Ecto neural progenitor cell (in vitro differentiated cells): ENCODE measurements at regions not wholly inside any gene's neighbourhood (a gene's known extent, or its start where the extent isn't known, plus 50 kb on each side); places are given as distances from the start of the nearest gene placed in this dataset.
"Not testable (repeated sequence)": the region's sequence is repeated elsewhere in the genome, so short reads cannot be mapped to it uniquely, and the experiment has no call there.

Experiments
- DNase-seq: peaks from one replicate; pipeline ENCODE4 v3.0.0-alpha.2; 2018; ENCODE audit warnings: low spot score

GRCh38 chr9:41839786-41840185 lies 289.4 kb downstream of the CNTNAP3B start:
- DNase-seq = not testable (repeated sequence)

- not testable (repeated sequence) for DNase-seq
Measured at GRCh38 chr9:41838953-41839352, 290.3 kb downstream of the CNTNAP3B start.

GRCh38 chr9:41838562-41838851 lies 290.7 kb downstream of the CNTNAP3B start:
- not testable (repeated sequence) for DNase-seq

- DNase-seq = not testable (repeated sequence)
Measured at GRCh38 chr9:41837684-41838561, 291.3 kb downstream of the CNTNAP3B start.

GRCh38 chr9:41833108-41833507 lies 296.1 kb downstream of the CNTNAP3B start:
- not testable (repeated sequence) for DNase-seq

GRCh38 chr9:41824723-41825122 lies 304.5 kb downstream of the CNTNAP3B start:
- not testable (repeated sequence) for DNase-seq

- not testable (repeated sequence) for DNase-seq
Measured at GRCh38 chr9:41802706-41803105, 326.5 kb downstream of the CNTNAP3B start.

- DNase-seq = not testable (repeated sequence)
Measured at GRCh38 chr9:41798684-41799083, 330.5 kb downstream of the CNTNAP3B start.

GRCh38 chr9:41790719-41791363 lies 338.4 kb downstream of the CNTNAP3B start:
- not testable (repeated sequence) for DNase-seq

- DNase-seq = not testable (repeated sequence)
Measured at GRCh38 chr9:41790007-41790406, 339.2 kb downstream of the CNTNAP3B start.

GRCh38 chr9:41789387-41789786 lies 339.8 kb downstream of the CNTNAP3B start:
- DNase-seq = not testable (repeated sequence)

GRCh38 chr9:41787951-41788350 lies 341.3 kb downstream of the CNTNAP3B start:
- DNase-seq = not testable (repeated sequence)

- not testable (repeated sequence) for DNase-seq
Measured at GRCh38 chr9:41787270-41787669, 342.0 kb downstream of the CNTNAP3B start.

- DNase-seq = not testable (repeated sequence)
Measured at GRCh38 chr9:41784006-41784405, 345.2 kb downstream of the CNTNAP3B start.

- not testable (repeated sequence) for DNase-seq
Measured at GRCh38 chr9:41783070-41783810, 346.0 kb downstream of the CNTNAP3B start.

- DNase-seq = not testable (repeated sequence)
Measured at GRCh38 chr9:41781899-41782298, 347.3 kb downstream of the CNTNAP3B start.

GRCh38 chr9:41779897-41780406 lies 349.3 kb downstream of the CNTNAP3B start:
- DNase-seq = not testable (repeated sequence)

GRCh38 chr9:41779192-41779591 lies 350.0 kb downstream of the CNTNAP3B start:
- not testable (repeated sequence) for DNase-seq

- not testable (repeated sequence) for DNase-seq
Measured at GRCh38 chr9:41778535-41779071, 350.6 kb downstream of the CNTNAP3B start.

GRCh38 chr9:41777536-41777935 lies 351.7 kb downstream of the CNTNAP3B start:
- not testable (repeated sequence) for DNase-seq

- not testable (repeated sequence) for DNase-seq
Measured at GRCh38 chr9:41772541-41772940, 356.7 kb downstream of the CNTNAP3B start.

GRCh38 chr9:41771693-41772092 lies 357.5 kb downstream of the CNTNAP3B start:
- DNase-seq = not testable (repeated sequence)
